HEK293 (cell line): ENCODE measurements at regions not wholly inside any gene's neighbourhood (a gene's known extent, or its start where the extent isn't known, plus 50 kb on each side); places are given as distances from the start of the nearest gene placed in this dataset.

ENCODE experiments used
- CTCF ChIP-seq: fragments of 450-650 bp; formaldehyde crosslinking; IDR thresholded peaks from 2 replicates; pipeline ENCODE4 v1.5.1; 2016; ENCODE audit warnings: missing biosample characterization, missing genetic modification characterization
- HOXA7 ChIP-seq: sonication (generic); formaldehyde crosslinking; IDR thresholded peaks from 2 replicates; pipeline ENCODE4 v1.8.1; 2022; ENCODE audit warnings: missing genetic modification reagents, borderline replicate concordance

DNA sequence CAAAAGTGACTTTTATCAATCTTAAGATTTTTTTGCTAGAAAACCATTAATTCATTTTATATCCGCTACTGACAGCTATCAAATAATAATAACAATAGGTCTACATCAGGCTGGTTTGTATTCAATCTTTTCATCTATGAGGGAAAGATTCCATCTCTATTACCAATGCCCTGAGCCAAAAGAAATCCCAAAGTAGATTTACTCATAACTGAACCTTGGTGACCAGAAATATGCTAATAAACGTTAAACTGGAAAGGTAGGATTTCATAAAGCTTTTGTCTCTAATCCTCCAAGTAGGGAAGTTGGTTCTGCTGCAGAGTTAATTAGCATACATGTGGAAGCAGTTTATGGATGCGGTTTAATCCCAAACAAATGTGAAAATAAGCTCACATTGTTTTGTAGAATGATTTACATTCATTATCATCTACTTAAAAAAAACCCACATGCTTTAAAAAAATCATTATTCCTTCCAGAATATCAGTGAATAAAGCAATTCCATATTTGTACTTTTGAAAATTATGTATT is 715.5 kb downstream of the CETN3 start:
- TF ChIP-seq CTCF (tag by site-specific recombination) (no peak), HOXA7 (CRISPR knock-in tag) (no peak)
